HG02588 (cell line): ENCODE measurements at regions not wholly inside any gene's neighbourhood (a gene's known extent, or its start where the extent isn't known, plus 50 kb on each side); places are given as distances from the start of the nearest gene placed in this dataset.

ENCODE experiments used
- ATAC-seq: cut with Tn5 transposase; IDR thresholded peaks from one replicate; pipeline ENCODE4 v1.9.1; 2021; ENCODE audit warnings: mild to moderate bottlenecking, moderate library complexity; ENCODE audit not compliant: unreplicated experiment

DNA sequence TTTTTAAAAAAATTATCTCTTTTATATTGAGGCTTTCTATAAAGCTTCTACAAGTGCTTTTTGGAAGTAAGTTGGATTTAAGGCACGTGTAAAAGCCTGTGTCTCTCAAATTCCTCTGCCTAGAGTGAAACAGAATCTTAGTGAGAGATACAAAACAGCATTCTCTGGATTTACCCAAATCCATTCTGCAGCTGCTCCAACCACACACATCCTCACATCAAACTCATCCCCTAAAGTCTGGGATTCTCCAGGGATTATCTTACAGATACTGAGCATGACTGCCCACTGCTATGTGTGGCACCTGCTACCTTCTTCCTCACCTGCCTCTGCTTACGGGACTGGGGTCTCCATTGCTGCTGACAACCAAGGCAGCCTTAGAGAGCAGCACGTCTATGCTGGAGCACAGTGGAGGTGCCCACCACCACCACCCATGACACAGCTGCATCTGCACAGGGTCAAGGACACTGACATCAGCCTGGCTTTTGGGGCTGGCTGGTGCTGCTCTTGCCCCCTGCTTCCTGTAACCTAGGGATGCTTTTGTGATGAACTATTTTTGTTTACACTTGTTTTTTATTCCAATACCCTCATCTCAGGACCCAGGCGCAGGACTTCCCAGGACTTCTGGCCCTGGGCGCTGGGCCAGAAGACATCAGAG lies 139.2 kb upstream of the NAMPT start:
- no peak for ATAC-seq

DNA sequence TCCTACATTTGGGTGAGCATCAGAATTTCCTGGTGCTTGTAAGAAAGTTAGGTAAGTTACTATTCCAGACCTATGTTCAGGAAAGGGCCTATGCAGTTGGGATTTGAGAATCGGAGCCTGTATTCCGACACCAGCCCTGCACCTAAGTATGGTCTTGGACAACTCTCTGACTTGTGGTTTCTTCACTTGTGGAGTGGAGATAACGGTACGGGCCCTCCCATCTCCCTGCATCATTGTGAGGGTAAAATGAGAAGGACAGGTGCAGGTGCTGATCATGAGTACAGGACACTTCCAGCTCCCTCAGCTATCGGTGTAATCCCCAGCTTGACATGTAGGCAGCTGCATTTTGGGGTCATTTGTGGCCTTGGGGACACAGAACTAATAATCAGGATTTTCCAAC lies 138.3 kb upstream of the NAMPT start:
- no peak for ATAC-seq

DNA sequence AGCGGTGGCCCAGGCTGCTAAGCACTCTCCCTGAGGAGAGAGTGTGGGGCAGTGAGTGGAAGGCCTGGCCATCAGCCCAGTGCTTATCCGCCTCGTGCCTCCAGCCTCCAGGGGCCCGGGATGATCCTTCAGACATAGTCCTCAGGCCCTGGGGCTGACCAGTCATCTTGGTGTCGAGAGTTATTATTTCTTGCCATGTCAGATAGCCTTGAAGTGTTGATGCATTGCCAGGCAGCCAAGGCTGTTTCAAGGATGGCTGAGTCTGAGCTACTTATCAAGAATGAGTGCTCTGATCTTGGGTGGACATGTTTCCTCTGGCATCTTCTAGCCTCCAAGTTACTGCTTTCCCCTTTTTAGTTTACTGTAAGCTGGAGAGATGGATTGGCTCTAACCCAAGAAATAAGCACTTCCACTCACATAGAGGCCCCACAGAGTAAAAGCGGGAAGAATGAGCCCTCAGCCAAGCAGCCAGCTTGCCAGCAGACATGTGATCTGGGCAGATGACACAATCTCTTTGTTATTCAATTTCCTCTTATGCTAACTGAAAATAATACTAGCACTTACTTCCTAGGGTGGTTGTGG lies 136.5 kb upstream of the NAMPT start:
- no peak for ATAC-seq

DNA sequence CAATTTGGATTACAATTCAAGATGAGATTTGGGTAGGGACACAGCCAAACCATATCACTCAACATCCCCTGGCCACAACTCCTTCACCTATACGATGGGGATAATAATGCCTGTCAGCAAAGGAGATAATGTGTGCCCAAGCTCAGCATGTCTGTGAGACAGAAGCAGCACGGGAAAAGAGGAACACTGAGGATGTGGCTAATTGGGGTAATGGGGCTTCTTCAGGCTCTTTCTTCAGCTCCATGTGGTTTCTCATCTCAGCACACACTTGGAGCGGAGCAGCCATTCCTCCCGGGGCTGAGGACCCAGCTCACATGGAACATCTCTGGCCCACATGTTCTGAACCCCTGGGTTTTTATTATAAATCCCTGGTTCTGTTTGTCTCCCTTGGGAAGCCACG lies 136.0 kb upstream of the NAMPT start:
- ATAC-seq: no peak

DNA sequence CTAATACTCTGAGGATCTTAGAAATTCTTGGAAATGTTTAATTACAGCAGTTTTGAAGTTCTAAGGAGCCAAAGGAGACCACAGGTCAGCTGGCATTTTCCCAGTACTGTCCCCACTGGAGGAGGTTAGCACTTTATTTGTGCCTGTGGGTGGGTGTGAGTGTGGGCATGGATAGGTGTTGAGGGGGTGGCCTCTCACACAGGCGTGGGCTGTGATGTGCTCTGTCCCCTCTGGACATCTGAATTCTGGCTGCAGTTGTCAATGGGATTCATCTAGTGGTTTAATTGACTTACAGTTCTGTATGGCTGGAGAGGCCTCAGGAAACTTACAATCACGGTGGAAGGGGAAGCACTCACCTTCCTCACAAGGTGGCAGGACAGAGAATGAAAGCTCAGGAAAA lies 135.4 kb upstream of the NAMPT start:
- ATAC-seq: no peak

DNA sequence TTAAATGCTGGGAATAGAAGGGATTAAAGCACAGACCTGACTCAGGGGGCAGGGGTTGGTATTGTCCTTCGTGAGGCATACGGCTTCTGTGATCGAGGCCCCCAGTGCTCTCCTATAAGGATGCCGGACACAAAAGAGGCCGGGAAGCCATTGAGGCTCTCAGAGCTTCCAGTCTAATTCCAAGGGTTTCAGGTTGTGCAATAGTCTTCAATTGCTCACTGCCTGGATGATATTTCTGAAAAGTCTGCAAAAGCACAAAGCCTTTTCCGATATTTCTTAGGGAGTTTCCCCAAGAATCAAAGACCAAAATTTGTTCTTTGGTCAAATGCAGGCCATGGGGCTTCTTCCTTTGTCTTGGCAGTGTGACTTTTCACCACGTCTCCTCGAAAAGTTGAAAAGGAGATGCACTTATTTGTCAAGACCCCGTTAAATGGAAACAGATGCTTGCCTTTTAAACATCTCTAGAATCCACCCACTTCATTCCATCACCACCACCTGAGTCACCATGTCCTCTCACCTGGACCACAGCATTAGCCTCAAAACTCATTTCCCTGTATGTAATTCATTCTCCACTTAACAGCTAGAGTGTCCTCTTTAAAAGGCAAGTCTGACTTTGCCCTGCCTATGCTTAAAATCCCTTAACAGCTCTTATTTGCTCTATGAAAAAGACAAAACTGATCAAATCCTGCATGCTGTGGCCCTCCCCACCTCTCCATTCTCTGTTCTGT lies 134.8 kb upstream of the NAMPT start:
- no peak for ATAC-seq

DNA sequence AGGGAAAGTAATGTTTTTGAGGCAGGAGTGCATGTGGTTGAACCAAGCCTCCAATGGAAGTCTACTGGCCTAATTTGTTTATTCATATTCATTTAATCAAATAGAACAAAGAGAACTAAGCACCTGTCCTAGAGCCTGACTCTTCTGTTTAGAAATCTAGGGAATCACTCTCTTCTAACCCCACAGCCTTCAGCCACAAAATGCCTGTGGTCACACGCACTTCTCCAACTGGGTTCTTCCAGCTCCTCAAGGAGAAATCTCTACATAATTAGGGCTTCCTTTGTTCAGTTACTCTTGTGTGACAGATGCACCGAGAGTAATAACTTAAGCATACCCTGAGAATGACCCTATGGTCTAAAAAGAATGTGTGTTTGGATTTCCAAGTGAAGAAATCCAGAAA lies 133.7 kb upstream of the NAMPT start:
- ATAC-seq: no peak

DNA sequence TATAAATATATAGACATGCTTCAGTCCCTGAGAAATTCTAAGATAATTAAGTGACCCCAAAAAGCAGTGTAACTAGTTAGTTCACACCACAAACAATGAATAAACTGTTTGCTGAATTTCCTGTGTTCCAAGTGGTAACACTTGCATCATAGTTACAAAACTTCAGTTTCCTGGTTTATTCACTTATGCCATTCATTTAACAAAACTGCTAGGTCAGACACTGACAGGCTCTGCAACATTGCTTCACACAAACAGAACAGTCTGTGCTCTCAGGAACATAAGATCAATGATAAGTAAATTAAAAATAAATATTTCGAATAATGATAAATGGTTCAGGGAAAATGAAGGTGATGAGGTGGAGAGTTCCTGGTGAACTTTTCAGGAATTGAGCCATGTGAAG lies 133.3 kb upstream of the NAMPT start:
- ATAC-seq: no peak

DNA sequence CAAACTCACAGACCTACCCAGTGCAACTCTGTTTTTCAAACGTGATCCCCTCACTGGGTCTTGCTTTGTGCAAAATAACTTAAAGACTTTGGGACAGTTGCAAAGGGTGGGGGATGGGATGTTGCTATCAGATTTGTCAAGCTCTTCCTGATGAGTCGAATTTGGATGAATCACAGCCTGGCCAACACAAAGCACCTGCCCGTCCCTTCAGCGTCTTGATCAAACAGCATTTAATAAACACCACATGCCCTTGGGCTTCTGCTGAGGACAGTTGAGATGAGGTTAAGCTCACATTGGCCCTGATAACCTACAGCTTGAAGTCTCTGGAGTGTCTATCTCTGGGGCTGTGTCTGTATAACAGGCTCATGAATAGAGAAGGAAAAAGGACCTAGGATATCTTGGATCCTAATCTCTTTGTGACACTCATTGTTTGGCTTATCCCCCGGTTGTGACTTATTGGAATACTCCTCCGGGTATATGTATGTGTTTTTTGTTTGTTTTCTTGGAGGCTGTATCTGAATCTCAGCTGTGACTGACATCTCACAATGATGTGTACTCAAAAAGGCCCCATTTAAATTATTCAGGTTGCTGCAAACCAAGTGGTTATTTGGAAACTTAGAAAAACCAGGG lies 132.6 kb upstream of the NAMPT start:
- no peak for ATAC-seq

DNA sequence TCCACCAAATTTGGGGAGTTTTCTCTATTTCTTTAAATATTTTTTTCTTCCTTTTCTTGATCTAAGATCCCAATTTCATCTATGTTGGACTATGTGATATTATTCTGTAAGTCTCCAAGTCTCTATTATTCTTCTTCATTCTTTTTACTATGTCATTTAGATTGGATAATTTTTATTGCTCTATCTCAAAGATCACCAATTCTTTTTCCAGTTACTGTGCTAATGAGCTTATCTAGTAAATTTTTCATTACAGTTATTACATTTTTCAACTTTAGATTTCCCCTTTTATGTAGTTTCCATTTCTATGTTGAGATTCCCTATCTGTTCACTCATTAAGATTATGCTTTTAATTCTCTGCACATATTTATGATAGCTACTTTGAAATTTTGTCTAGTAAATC lies 131.6 kb upstream of the NAMPT start:
- ATAC-seq: no peak

DNA sequence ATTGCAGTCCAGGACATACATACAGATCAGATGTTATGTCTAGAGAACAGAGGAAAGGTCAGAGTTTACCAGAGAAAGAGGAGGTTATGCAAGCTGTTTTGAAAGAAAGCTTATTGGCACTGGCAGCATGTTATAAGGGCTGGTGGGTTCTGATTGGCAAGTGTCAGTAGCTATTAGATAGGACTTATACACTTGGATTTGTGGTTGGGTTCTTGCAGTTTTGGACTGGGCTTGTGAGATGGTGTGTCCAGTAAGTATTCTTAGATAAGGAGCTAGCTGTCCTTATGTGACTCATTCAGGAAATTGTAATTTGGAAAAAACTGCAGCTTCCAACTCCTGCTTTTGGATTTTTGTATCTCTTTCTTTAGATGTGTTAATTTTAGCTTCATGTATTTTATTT lies 130.7 kb upstream of the NAMPT start:
- no peak for ATAC-seq

DNA sequence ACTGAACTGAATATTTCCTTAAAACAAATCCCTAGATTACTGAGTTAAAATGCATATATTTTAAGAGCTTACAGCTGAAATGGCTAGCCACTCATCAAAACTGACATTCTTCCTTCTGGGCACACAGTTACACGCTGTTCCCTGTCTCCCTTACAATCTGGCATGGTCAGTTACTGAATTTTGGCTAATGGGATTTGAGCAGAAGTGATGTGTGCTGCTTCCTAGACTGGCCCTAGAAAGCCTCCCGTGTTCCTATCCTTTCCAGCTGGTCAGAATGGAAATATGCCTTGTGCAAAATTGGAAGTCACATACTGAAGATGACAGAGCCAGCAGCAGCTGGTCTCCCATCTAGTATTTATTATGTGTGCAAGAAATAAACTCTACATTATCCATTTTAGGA lies 128.7 kb upstream of the NAMPT start:
- ATAC-seq: no peak

DNA sequence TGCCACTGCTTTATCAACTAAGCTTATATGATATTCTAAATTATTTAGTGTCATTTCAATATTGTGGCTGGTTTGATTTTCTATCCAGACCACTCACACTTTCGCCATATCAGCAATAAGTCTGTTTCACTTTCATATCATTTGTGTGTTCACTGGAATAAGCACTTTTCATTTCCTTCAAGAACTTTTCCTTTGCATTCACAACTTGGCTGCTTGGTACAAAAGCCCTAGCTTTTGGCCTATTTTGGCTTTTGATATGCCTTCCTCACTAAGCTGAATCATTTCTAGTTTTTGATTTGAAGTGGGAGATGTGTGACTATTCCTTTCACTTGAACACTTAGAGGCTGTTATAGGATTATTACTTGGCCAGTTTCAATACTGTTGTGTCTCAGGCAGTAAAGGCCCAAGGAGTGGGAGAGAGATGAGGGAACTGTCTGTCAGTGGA lies 120.9 kb upstream of the NAMPT start:
- no peak for ATAC-seq

DNA sequence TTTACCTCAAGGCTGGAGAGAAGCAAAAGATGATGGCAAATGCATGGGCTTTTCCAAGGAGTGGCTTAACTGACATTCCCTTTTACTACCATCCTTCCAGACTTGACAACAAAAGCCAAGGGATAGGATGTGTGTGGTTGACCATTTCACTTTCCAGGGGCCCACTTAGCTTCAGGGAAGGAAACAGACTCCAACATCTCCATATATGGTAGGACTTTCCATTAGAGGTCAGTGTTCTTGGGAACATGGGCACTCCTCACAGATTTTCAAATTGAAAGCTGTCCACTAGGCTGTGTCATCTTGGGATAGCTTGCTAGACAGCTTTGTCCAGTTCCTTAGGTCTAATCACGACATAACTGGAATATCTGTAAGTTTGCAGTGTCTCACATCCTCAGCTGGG lies 118.1 kb upstream of the NAMPT start:
- no peak for ATAC-seq

DNA sequence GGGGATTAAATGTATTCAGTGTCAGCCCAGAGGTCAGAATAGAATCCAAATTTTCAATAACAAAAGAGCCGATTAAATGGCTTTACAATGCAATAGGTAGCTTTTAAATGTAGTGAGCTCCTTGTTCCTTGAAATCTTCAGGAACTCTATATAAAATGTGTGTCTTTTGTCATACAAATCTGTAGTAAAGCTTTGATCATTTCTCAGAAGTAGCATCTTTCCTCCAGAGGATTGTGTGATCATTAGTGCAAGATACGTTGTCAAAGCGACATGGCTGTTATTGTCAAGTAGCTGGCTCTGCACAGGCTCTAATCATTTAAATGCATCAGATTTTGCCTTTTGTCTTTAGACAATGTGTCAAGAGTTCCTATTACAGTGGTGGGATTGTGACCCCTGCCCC lies 116.1 kb upstream of the NAMPT start:
- ATAC-seq: no peak

DNA sequence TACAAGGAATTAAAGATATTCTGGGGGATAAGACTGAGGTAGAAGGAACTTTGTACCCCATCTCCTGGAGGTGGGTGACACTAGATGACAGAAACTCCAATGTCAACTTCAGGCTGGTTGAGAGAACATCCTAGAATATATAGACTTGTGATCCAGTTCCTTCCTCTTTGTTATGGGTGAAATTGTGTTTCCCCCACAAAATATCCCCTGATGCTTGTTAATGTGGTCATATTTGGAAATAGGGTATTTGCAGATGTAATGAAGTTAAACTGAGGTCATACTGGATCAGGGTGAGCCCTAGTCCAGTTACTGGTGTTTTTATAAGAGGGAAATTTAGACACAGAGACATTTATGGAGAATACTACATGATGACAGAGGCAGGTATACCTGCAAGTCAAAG lies 114.0 kb upstream of the NAMPT start:
- ATAC-seq: no peak

DNA sequence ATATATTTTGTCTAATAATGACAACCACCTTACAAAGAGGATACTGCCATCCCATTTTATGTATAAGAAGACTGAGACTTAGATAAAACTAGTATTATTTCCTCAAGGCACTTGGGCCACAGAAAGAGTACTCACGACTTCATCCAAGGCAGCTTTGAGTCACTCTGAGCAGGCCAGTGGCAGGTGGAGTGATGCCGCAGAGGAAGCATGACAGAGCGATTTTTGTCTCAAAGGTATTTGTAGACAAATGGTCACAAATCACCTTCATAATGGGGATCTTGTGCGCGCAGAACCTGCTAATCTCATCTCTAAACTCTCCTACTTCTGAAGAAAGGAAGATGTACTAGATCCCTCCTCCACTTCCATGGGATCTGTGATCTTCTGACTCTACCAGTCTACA lies 113.2 kb upstream of the NAMPT start:
- ATAC-seq: no peak

DNA sequence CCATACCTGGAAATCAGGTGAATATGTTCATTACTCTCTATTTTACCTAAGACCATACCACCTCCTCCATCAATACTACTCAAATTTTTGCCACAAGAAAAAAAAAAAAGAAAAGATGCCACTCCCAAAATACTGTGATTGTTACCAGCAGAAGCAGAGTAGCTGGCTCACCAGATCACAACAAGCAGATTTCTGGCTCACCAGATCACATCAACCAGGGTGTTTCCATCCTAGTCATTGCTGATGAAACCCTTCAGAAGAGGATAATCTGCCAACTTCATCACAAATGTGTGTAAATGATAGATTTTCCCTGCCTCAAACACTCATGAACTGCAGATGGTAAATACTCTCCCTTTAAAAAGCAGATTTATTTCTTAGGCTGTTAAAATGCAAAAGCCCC lies 109.7 kb upstream of the NAMPT start:
- ATAC-seq: no peak

DNA sequence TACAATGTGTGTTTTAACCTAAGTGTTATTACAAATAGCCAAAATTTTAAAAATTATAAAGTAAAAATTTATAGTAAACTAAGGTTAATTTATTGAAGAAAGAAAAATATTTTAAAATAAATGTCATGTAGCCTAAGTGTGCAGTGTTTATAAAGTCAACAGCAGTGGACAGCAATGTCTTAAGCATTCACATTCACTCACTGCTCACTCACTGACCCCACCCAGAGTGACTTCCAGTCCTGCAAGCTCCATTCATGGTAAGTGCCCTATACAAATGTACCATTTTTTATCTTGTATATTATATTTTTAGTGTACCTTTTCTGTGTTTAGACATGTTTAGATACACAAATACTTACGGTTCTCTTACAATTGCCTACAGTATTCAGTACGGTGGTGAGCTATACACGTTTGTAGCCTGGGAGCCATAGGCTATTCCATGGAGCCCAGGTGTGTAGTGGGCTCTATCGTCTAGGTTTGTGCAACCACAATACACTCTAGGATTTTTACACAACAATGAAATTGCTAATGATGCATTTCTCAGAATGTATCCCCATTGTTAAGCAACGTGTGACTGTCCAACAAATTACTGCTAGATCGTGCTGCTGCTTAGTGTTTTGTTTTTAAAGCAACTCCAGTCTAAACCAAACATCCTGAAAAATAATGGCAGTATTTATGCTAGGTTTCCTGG lies 108.9 kb upstream of the NAMPT start:
- ATAC-seq: no peak

DNA sequence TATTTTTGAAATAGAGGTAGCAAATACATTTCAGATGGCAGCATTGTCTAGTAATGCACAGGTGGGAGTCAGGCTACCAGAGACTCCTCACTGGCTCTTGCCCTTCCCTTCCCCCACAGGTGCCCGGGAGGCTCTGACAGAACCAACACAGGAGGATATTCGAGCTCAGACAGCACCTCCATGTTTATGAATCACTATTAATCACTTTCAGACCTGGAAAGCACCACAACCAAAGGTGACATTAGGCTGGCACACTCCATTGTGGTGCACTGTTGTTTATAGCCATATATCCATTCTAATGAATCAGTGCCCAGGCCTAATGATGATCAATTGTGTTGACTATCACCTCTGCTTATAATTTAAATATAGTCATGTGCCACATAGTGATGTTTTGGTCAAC lies 107.8 kb upstream of the NAMPT start:
- no peak for ATAC-seq

DNA sequence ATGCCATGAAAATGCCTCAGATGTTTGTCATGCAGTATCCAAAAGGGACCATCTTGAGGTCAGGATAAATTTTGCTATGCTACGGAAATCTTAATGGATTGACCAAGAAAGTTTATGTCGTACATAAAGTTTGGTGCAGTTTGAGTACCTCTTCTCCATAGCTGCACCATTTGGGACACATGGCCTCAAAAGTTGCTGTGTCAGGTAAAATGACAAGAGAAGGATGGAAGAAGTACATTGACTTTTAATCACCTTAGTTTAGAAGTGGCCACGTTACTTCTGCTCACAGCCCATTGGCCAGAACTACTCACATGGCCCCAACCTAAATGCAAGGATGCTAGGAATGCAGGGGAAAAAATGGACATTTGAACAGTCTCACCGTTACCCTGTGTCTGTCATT lies 107.4 kb upstream of the NAMPT start:
- no peak for ATAC-seq
